Activated CD8-positive, alpha-beta T cell treated with anti-CD3 and anti-CD28 coated beads for 36 hours (primary cell): ENCODE measurements at regions not wholly inside any gene's neighbourhood (a gene's known extent, or its start where the extent isn't known, plus 50 kb on each side); places are given as distances from the start of the nearest gene placed in this dataset.

Experiments used
- ATAC-seq: fragments of 200-7000 bp; cut with Tn5 transposase; one replicate; pipeline ENCODE4 v1.10.0; 2021; ENCODE audit warnings: mild to moderate bottlenecking, moderate library complexity
- CTCF ChIA-PET: fragments of 350-600 bp; sonication (Branson Sonifier 250); formaldehyde crosslinking; loops from one replicate; lab custom pipeline; 2021; ENCODE audit warnings: antibody characterized with exemption; lab: Charles Lee
- POLR2A ChIA-PET: fragments of 350-600 bp; sonication (Branson Sonifier 250); formaldehyde crosslinking; loops from one replicate; lab custom pipeline; 2021; ENCODE audit warnings: antibody characterized with exemption; lab: Charles Lee
- DNase-seq: peaks from one replicate; pipeline ENCODE4 v3.0.0-alpha.2; 2020
- H3K27ac Mint-ChIP-seq: one replicate; pipeline ENCODE4 v1.8.0; 2021; ENCODE audit warnings: mild to moderate bottlenecking, mixed read lengths
- H3K27me3 Mint-ChIP-seq: one replicate; pipeline ENCODE4 v1.8.0; 2021; ENCODE audit warnings: mixed read lengths
- H3K36me3 Mint-ChIP-seq: one replicate; pipeline ENCODE4 v1.8.0; 2021; ENCODE audit warnings: low read depth, mixed read lengths
- H3K4me1 Mint-ChIP-seq: one replicate; pipeline ENCODE4 v1.8.0; 2021; ENCODE audit warnings: low read depth, mixed read lengths
- H3K4me3 Mint-ChIP-seq: one replicate; pipeline ENCODE4 v1.8.0; 2021; ENCODE audit warnings: mild to moderate bottlenecking, moderate library complexity, mixed read lengths
- H3K9me3 Mint-ChIP-seq: one replicate; pipeline ENCODE4 v1.8.0; 2021; ENCODE audit warnings: mixed read lengths
- CTCF ChIP-seq: fragments of 200-600 bp; IDR thresholded peaks from one replicate; pipeline ENCODE4 v1.8.0; 2022; ENCODE audit warnings: antibody characterized with exemption, mild to moderate bottlenecking
- intact Hi-C: fragments of 100-400 bp; cut with micrococcal nuclease; formaldehyde crosslinking; loops from one replicate; pipeline ENCODE4 v1.10.0; 2022

- TF ChIP-seq CTCF: no peak
- ChIA-PET CTCF (no interaction called here), POLR2A (no interaction called here)
- no peak for ATAC-seq
- Mint-ChIP-seq H3K36me3 (no peaks in the 10 kb centered on the region), H3K4me3 (no peak overlapping the region), H3K4me1 (no peaks in the 10 kb centered on the region), H3K9me3 (no peaks in the 10 kb centered on the region), H3K27me3 (peaks cover 5% of the 10 kb centered on the region), H3K27ac (no peak overlapping the region)
- DNase-seq: no peak
- intact Hi-C loops: no loop called here
Observed at GRCh38 chr3:178443634-178444033, 92.6 kb upstream of the KCNMB2 start.

- no peaks in the 10 kb centered on the region for H3K9me3 Mint-ChIP-seq
- no peak for TF ChIP-seq CTCF
- intact Hi-C loops: no loop called here
- no peak for ATAC-seq
- H3K36me3 Mint-ChIP-seq: no peaks in the 10 kb centered on the region
- no peak overlapping the region for H3K27ac Mint-ChIP-seq
- ChIA-PET POLR2A (interaction anchor here (0.7 kb wide), 1 partner anchor 181 kb away, joined by 3 read pairs; no protein-coding TSS in a partner anchor), CTCF (no interaction called here)
- no peaks in the 10 kb centered on the region for H3K4me1 Mint-ChIP-seq
- DNase-seq: no peak
- H3K27me3 Mint-ChIP-seq: peaks cover 10% of the 10 kb centered on the region
- H3K4me3 Mint-ChIP-seq: no peak overlapping the region
Observed at GRCh38 chr3:178445139-178445538, 91.1 kb upstream of the KCNMB2 start.

GRCh38 chr3:178446059-178446458, 90.2 kb upstream of the KCNMB2 start:
- TF ChIP-seq CTCF: no peak
- ChIA-PET POLR2A (no interaction called here), CTCF (interaction anchor here (1.5 to 2.3 kb wide), 2 partner anchors 10 to 12 kb away, joined by 5 to 10 read pairs; no protein-coding TSS in a partner anchor)
- no peaks in the 10 kb centered on the region for H3K4me1 Mint-ChIP-seq
- intact Hi-C loops: no loop called here
- H3K27ac Mint-ChIP-seq: no peak overlapping the region
- no peak for ATAC-seq
- no peak for DNase-seq
- H3K9me3 Mint-ChIP-seq: no peaks in the 10 kb centered on the region
- H3K27me3 Mint-ChIP-seq: peaks cover 10% of the 10 kb centered on the region
- H3K36me3 Mint-ChIP-seq: no peaks in the 10 kb centered on the region
- no peak overlapping the region for H3K4me3 Mint-ChIP-seq

- Mint-ChIP-seq H3K27ac (no peak overlapping the region), H3K9me3 (no peaks in the 10 kb centered on the region), H3K4me3 (no peak overlapping the region), H3K27me3 (peaks cover 10% of the 10 kb centered on the region), H3K36me3 (no peaks in the 10 kb centered on the region), H3K4me1 (no peaks in the 10 kb centered on the region)
- DNase-seq (no peak), ATAC-seq (no peak)
- TF ChIP-seq CTCF: no peak
- intact Hi-C loops: no loop called here
- CTCF ChIA-PET: interaction anchor here (1.1 kb wide), 1 partner anchor 14 kb away, joined by 3 read pairs; no protein-coding TSS in a partner anchor
- POLR2A ChIA-PET: no interaction called here
Observed at GRCh38 chr3:178450476-178450875, 85.8 kb upstream of the KCNMB2 start.

GRCh38 chr3:178451799-178452198, 84.4 kb upstream of the KCNMB2 start:
- H3K9me3 Mint-ChIP-seq: no peaks in the 10 kb centered on the region
- ChIA-PET CTCF (no interaction called here), POLR2A (no interaction called here)
- H3K27ac Mint-ChIP-seq: no peak overlapping the region
- ATAC-seq: no peak
- intact Hi-C loops: no loop called here
- H3K27me3 Mint-ChIP-seq: peaks cover 12% of the 10 kb centered on the region
- no peaks in the 10 kb centered on the region for H3K36me3 Mint-ChIP-seq
- H3K4me3 Mint-ChIP-seq: no peak overlapping the region
- no peaks in the 10 kb centered on the region for H3K4me1 Mint-ChIP-seq
- no peak for DNase-seq
- TF ChIP-seq CTCF: no peak
